Esophagus muscularis mucosa (tissue), 3 donors: ENCODE measurements at regions not wholly inside any gene's neighbourhood (a gene's known extent, or its start where the extent isn't known, plus 50 kb on each side); places are given as distances from the start of the nearest gene placed in this dataset.

Experiments used
- POLR2AphosphoS5 ChIP-seq, 2 donors: sonication (generic); formaldehyde crosslinking; IDR thresholded peaks; one replicate each; pipeline ENCODE4 v1.6.1; 2017; ENCODE audit warnings: antibody characterized with exemption in 2 of 2
- TF ChIP-seq, protein P1 (sequence below), 3 experiments: fragments of 200-600 bp in 2 of 3; fragments of 450-650 bp in 1 of 3; sonication (generic) in 2 of 3; IDR thresholded peaks; one replicate each; pipeline ENCODE4 v1.5.1; 2017 to 2019; ENCODE audit warnings: antibody characterized with exemption in 3 of 3, mild to moderate bottlenecking in 2 of 3, moderate library complexity in 1 of 3

DNA sequence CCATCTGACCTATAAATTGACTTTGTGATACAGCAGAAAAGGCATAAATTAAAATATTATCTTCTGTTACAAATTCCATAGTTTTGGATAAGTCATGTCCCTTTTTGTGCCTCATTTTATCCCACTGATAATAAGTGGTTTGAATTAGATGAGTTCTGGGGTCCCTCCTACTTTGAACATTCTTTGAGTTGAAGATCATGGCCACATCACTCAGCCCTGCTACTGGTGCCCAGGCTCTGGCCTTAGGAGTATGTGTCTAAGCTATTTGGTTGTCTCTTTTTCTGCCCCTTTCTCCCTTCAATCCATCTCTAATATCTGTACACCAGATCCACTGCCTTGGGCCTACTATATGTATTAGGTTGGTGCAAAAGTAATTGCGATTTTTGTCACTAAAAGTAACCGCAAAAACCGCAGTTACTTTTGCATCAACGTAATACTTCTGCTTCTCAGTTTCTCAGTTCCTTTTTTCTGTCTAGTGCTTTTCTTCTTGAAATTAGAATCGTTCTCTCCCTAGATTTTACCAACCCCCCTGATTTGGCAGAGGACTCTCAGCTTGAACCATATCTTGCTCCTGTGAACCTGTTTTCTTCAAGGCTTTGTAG is 362.5 kb upstream of the TNP1 start:
- TF ChIP-seq, protein P1, sequence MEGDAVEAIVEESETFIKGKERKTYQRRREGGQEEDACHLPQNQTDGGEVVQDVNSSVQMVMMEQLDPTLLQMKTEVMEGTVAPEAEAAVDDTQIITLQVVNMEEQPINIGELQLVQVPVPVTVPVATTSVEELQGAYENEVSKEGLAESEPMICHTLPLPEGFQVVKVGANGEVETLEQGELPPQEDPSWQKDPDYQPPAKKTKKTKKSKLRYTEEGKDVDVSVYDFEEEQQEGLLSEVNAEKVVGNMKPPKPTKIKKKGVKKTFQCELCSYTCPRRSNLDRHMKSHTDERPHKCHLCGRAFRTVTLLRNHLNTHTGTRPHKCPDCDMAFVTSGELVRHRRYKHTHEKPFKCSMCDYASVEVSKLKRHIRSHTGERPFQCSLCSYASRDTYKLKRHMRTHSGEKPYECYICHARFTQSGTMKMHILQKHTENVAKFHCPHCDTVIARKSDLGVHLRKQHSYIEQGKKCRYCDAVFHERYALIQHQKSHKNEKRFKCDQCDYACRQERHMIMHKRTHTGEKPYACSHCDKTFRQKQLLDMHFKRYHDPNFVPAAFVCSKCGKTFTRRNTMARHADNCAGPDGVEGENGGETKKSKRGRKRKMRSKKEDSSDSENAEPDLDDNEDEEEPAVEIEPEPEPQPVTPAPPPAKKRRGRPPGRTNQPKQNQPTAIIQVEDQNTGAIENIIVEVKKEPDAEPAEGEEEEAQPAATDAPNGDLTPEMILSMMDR (IDR thresholded peaks at IDR 0.05), result no peak
- TF ChIP-seq POLR2AphosphoS5 (IDR thresholded peaks at IDR 0.05), result no peak
